HCT116 (cell line): ENCODE measurements at regions not wholly inside any gene's neighbourhood (a gene's known extent, or its start where the extent isn't known, plus 50 kb on each side); places are given as distances from the start of the nearest gene placed in this dataset.
"Not testable (repeated sequence)": the region's sequence is repeated elsewhere in the genome, so short reads cannot be mapped to it uniquely, and the experiment has no call there.

Source experiments
- ATAC-seq: fragments of 200-7000 bp; cut with Tn5 transposase; 2 replicates; pipeline ENCODE4 v1.9.1; 2020; ENCODE audit warnings: mild to moderate bottlenecking, moderate library complexity
- BruUV-seq: library from RNA; stranded (reverse); fragments of 400-500 nt; replicated peaks from 2 replicates; lab custom pipeline; 2021; lab: Mats Ljungman, UMichigan
- CTCF ChIA-PET: fragments of 300-600 bp; sonication (Branson Sonifier 250); formaldehyde crosslinking; loops from one replicate; lab custom pipeline; 2021; ENCODE audit warnings: antibody characterized with exemption; lab: Charles Lee
- POLR2A ChIA-PET: fragments of 300-600, 350-600 bp; sonication (Branson Sonifier 250); formaldehyde crosslinking; loops from one replicate; lab custom pipeline; 2021; ENCODE audit warnings: antibody characterized with exemption; lab: Charles Lee
- RAD21 ChIA-PET, 2 experiments: fragments of 300-600 bp; sonication (Branson Sonifier 250); formaldehyde crosslinking; loops; one replicate each; lab custom pipeline; 2023; ENCODE audit warnings: low total read pairs in 2 of 2; ENCODE audit not compliant: uncharacterized antibody in 2 of 2, unreplicated experiment in 2 of 2, low non-redundant PET in 1 of 2; lab: Charles Lee
- DNase-seq: peaks from one replicate; pipeline ENCODE4 v3.0.0-alpha.2; 2010; ENCODE audit warnings: low read depth, low spot score
- H2AFZ ChIP-seq: fragments of 200-600 bp; shearing (Covaris generic), sonication (generic); 2 replicates; pipeline ENCODE4 v1.6.1; 2017; ENCODE audit warnings: low read depth, mixed run types, mixed read lengths, antibody characterized with exemption, low read length; ENCODE audit not compliant: poor library complexity, severe bottlenecking
- H3K27ac ChIP-seq: 2 replicates; pipeline ENCODE4 v1.5.1; 2012; ENCODE audit warnings: low read depth, low read length
- H3K27me3 ChIP-seq: fragments of 200-600 bp; sonication (generic); 2 replicates; pipeline ENCODE4 v1.6.1; 2016; ENCODE audit warnings: mixed run types, low read length, mixed read lengths; ENCODE audit not compliant: insufficient read depth
- H3K36me3 ChIP-seq, 2 experiments: fragments of 200-500 bp in 1 of 2; fragments of 200-600 bp in 1 of 2; sonication (Bioruptor generic) in 1 of 2; sonication (generic) in 1 of 2; 2 replicates each; pipeline versions ENCODE4 v1.5.1 to v1.6.1; 2014 to 2016; ENCODE audit warnings: low read length in 2 of 2, inconsistent platforms in 1 of 2, mixed read lengths in 1 of 2, mixed run types in 1 of 2; ENCODE audit not compliant: insufficient read depth in 2 of 2, control insufficient read depth in 1 of 2
- H3K4me1 ChIP-seq, 2 experiments: fragments of 200-600 bp in 1 of 2; sonication (generic) in 1 of 2; 2 replicates each; pipeline versions ENCODE4 v1.5.1 to v1.6.1; 2012 to 2017; ENCODE audit warnings: low read length in 2 of 2, inconsistent platforms in 1 of 2, mild to moderate bottlenecking in 1 of 2, mixed read lengths in 1 of 2, mixed run types in 1 of 2, moderate library complexity in 1 of 2; ENCODE audit not compliant: insufficient read depth in 2 of 2, control insufficient read depth in 1 of 2
- H3K4me2 ChIP-seq: fragments of 200-600 bp; sonication (generic); 2 replicates; pipeline ENCODE4 v1.6.1; 2017; ENCODE audit warnings: mixed run types, low read length, mixed read lengths
- H3K4me3 ChIP-seq, 2 experiments: fragments of 200-600 bp in 1 of 2; sonication (generic) in 1 of 2; replicated peaks in 1 of 2; 2 replicates each; pipeline ENCODE4 v1.5.1; 2011 to 2016; ENCODE audit warnings: low read length in 2 of 2, control low read depth in 1 of 2, low read depth in 1 of 2, mild to moderate bottlenecking in 1 of 2, mixed read lengths in 1 of 2, mixed run types in 1 of 2
- H3K79me2 ChIP-seq: fragments of 200-600 bp; sonication (generic); 2 replicates; pipeline ENCODE4 v1.6.1; 2017; ENCODE audit warnings: mild to moderate bottlenecking, mixed run types, low read length, moderate library complexity, mixed read lengths; ENCODE audit not compliant: insufficient read depth
- H3K9ac ChIP-seq: fragments of 200-600 bp; sonication (generic); 2 replicates; pipeline ENCODE4 v1.6.1; 2016; ENCODE audit warnings: low read length, mixed read lengths
- H3K9me2 ChIP-seq: fragments of 200-600 bp; sonication (generic), shearing (Covaris generic); 2 replicates; pipeline ENCODE4 v1.6.1; 2017; ENCODE audit warnings: mixed run types, mild to moderate bottlenecking, moderate library complexity; ENCODE audit not compliant: insufficient read depth
- H3K9me3 ChIP-seq, 2 experiments: fragments of 200-500 bp in 1 of 2; fragments of 200-600 bp in 1 of 2; sonication (Bioruptor generic) in 1 of 2; sonication (generic) in 1 of 2; 2 replicates each; pipeline ENCODE4 v1.6.1; 2014 to 2017; ENCODE audit warnings: low read length in 2 of 2, mixed read lengths in 2 of 2, inconsistent platforms in 1 of 2, low read depth in 1 of 2, mild to moderate bottlenecking in 1 of 2, mixed run types in 1 of 2, moderate library complexity in 1 of 2; ENCODE audit not compliant: control insufficient read depth in 1 of 2, insufficient read depth in 1 of 2
- H4K20me1 ChIP-seq: fragments of 200-600 bp; sonication (generic), shearing (Covaris generic); 2 replicates; pipeline ENCODE4 v1.6.1; 2017; ENCODE audit warnings: mixed run types, mild to moderate bottlenecking, moderate library complexity; ENCODE audit not compliant: insufficient read depth
- ELF1 ChIP-seq: IDR thresholded peaks from 2 replicates; pipeline ENCODE4 v1.6.1; 2012; ENCODE audit warnings: low read depth, borderline replicate concordance
- EZH2 ChIP-seq: fragments of 200-600 bp; sonication (generic); IDR thresholded peaks from 2 replicates; pipeline ENCODE4 v1.6.1; 2017; ENCODE audit warnings: antibody characterized with exemption, mixed run types
- RAD21 ChIP-seq: IDR thresholded peaks from 2 replicates; pipeline ENCODE4 v1.6.1; 2012; ENCODE audit warnings: low read depth, mild to moderate bottlenecking
- intact Hi-C: fragments of 100-400 bp; cut with micrococcal nuclease; formaldehyde crosslinking; loops from 2 replicates; pipeline ENCODE4 v1.10.0; 2022
- TF ChIP-seq, protein P1 (sequence below): IDR thresholded peaks from 2 replicates; pipeline ENCODE4 v1.6.1; 2012; ENCODE audit warnings: low read depth

DNA sequence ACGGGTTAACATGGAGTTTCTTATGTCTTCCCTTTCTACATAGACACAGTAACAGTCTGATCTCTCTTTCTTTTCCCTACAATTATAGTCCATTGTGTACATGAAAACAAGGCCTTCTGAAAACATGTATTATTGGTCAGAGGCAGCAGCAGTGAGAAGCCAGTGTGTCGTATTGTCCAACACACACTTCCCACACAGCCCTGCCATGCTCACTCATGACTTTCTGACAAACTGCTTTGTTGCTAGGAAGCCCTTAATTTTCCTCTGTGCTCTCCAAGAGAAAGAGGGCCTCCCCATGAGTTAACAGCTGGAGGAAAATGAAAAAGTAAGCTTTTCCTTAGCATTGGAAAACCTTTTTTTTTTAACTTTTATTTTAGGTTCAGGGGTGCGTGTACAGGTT, 56.4 kb upstream of the N4BP3 start:
- H3K9ac ChIP-seq, result no peak overlapping the region
- intact Hi-C loops, result no loop called here
- no peaks in the 10 kb centered on the region for H3K9me2 ChIP-seq
- CTCF ChIA-PET, result no interaction called here
- no peak overlapping the region for H3K4me2 ChIP-seq
- POLR2A ChIA-PET, result no interaction called here
- RAD21 ChIA-PET, result no interaction called here
- H3K27me3 ChIP-seq, result no peaks in the 10 kb centered on the region
- no peaks in the 10 kb centered on the region for H3K36me3 ChIP-seq
- BruUV-seq, result no TSS peak
- H3K4me1 ChIP-seq, result no peaks in the 10 kb centered on the region
- no peaks in the 10 kb centered on the region for H3K79me2 ChIP-seq
- H3K9me3 ChIP-seq, result no peaks in the 10 kb centered on the region
- ATAC-seq (no peak), DNase-seq (no peak)
- no peak overlapping the region for H3K27ac ChIP-seq
- H2AFZ ChIP-seq, result no peak overlapping the region
- no peaks in the 10 kb centered on the region for H4K20me1 ChIP-seq
- TF ChIP-seq, protein P1, sequence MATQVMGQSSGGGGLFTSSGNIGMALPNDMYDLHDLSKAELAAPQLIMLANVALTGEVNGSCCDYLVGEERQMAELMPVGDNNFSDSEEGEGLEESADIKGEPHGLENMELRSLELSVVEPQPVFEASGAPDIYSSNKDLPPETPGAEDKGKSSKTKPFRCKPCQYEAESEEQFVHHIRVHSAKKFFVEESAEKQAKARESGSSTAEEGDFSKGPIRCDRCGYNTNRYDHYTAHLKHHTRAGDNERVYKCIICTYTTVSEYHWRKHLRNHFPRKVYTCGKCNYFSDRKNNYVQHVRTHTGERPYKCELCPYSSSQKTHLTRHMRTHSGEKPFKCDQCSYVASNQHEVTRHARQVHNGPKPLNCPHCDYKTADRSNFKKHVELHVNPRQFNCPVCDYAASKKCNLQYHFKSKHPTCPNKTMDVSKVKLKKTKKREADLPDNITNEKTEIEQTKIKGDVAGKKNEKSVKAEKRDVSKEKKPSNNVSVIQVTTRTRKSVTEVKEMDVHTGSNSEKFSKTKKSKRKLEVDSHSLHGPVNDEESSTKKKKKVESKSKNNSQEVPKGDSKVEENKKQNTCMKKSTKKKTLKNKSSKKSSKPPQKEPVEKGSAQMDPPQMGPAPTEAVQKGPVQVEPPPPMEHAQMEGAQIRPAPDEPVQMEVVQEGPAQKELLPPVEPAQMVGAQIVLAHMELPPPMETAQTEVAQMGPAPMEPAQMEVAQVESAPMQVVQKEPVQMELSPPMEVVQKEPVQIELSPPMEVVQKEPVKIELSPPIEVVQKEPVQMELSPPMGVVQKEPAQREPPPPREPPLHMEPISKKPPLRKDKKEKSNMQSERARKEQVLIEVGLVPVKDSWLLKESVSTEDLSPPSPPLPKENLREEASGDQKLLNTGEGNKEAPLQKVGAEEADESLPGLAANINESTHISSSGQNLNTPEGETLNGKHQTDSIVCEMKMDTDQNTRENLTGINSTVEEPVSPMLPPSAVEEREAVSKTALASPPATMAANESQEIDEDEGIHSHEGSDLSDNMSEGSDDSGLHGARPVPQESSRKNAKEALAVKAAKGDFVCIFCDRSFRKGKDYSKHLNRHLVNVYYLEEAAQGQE, result no peak
- no peak for TF ChIP-seq EZH2
- no peak for TF ChIP-seq ELF1
- TF ChIP-seq RAD21, result no peak
- no peak overlapping the region for H3K4me3 ChIP-seq

DNA sequence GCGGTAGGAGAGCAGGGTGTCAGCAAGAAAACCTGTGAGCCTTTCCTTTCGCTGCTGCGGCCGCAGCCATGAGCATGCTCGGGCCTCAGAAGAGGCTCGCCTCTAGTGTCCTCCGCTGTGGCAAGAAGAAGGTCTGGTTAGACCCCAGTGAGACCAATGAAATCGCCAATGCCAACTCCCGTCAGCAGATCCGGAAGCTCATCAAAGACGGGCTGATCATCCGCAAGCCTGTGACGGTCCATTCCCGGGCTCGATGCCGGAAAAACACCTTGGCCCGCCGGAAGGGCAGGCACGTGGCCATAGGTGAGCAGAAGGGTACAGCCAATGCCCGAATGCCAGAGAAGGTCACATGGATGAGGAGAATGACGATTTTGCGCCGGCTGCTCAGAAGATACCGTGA, 57.8 kb upstream of the N4BP3 start:
- H3K27me3 ChIP-seq, ATAC-seq, H3K9me2 ChIP-seq, POLR2A ChIA-PET, H4K20me1 ChIP-seq, H2AFZ ChIP-seq, DNase-seq, H3K9me3 ChIP-seq, H3K4me2 ChIP-seq, H3K4me1 ChIP-seq, H3K27ac ChIP-seq, CTCF ChIA-PET, intact Hi-C loops, H3K4me3 ChIP-seq, RAD21 ChIA-PET, H3K36me3 ChIP-seq, H3K9ac ChIP-seq, H3K79me2 ChIP-seq, BruUV-seq: not testable (repeated sequence)

DNA sequence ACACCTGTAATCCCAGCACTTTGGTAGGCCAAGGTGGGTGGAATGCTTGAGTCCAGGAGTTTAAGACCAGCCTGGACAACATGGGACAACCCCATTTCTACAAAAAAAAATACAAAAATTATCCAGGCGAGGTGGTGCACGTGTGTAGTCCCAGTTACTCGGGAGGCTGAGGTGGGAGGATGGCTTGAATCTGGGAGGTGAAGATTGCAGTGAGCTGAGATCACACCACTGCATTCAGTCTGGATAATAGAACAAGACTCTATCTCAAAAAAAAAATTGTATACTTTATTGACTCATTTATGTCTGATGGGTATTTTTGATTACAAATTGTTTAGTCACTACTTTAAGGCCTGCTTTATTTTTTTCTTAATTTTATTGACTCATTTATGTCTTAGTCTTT, 56.0 kb upstream of the PROP1 start:
- intact Hi-C loops, H3K27me3 ChIP-seq, H3K79me2 ChIP-seq, H3K27ac ChIP-seq, H3K4me1 ChIP-seq, CTCF ChIA-PET, BruUV-seq, H4K20me1 ChIP-seq, H3K9me3 ChIP-seq, ATAC-seq, H3K4me2 ChIP-seq, H3K9me2 ChIP-seq, DNase-seq, H3K4me3 ChIP-seq, H2AFZ ChIP-seq, RAD21 ChIA-PET, H3K36me3 ChIP-seq, H3K9ac ChIP-seq, POLR2A ChIA-PET: not testable (repeated sequence)

DNA sequence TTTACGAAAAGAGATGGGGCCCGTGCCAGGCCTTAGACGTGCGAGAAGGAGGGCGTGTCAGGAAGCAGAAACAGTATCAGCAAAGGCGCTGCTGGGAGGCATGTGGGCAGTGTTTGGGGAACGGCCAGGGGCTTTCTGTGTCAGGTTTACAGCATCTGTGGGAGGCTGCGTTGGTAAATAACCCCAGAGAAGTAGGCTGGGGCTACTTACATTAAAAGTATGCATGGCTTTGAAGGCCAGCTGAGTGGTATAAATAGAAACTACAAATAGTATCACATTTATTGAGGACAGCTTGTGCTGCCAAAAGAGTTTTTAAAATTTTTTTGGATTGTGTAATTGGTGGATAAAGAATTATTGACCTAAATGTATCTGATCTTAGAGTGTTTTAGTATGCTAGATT, 54.8 kb upstream of the PROP1 start:
- intact Hi-C loops, H3K36me3 ChIP-seq, H3K79me2 ChIP-seq, ATAC-seq, H3K27ac ChIP-seq, H4K20me1 ChIP-seq, H3K27me3 ChIP-seq, CTCF ChIA-PET, DNase-seq, BruUV-seq, H3K4me3 ChIP-seq, H3K9ac ChIP-seq, RAD21 ChIA-PET, POLR2A ChIA-PET, H3K9me3 ChIP-seq, H3K9me2 ChIP-seq, H3K4me2 ChIP-seq, H3K4me1 ChIP-seq, H2AFZ ChIP-seq: not testable (repeated sequence)
